ENCODE measurements at regions not wholly inside any gene's neighbourhood (a gene's known extent, or its start where the extent isn't known, plus 50 kb on each side); places are given as distances from the start of the nearest gene placed in this dataset.

DNA sequence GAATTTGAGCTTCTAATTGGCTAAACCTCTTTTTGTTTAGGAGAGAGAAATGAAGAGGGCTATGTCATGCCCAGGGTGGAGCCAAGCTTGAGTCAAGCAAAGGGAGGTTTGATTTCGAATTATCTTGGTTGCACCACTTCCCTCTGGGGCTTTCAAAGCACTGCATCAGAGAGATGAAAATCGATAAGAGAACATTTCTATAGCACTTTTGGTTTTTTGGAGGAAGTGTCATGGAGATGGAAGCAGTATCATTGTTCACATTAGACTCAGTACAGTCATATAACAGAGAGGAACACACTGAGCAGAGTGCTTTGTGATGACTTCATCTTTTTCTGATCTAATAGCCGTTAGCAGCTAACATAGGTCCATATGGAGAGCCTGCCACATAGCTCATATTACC, 120.3 kb upstream of the UXS1 start:
- H3K36me3 ChIP-seq (ENCODE audit: control insufficient read depth, insufficient read depth, low read length), result no peaks in the 10 kb centered on the region

GRCh38 chr2:106311041-106311370, 116.9 kb upstream of the UXS1 start:
- Histone ChIP-seq H3K36me3 (ENCODE audit: control insufficient read depth, insufficient read depth, low read length) (no peaks in the 10 kb centered on the region), H3K27me3 (replicated peaks; ENCODE audit: control insufficient read depth, insufficient read depth, low read length) (no peaks in the 10 kb centered on the region), H3K4me3 (replicated peaks; ENCODE audit: low read depth, low read length) (no peak overlapping the region)
- TF ChIP-seq CTCF (IDR thresholded peaks at IDR 0.05; ENCODE audit: insufficient read depth, low read length, poor library complexity, severe bottlenecking), result no peak
- no peak for DNase-seq (ENCODE audit: extremely low read depth, insufficient read length)

More for the DNA sequence above, 120.3 kb upstream of the UXS1 start:
- H3K27me3 ChIP-seq (replicated peaks; ENCODE audit: control insufficient read depth, insufficient read depth, low read length), result no peaks in the 10 kb centered on the region
- DNase-seq (ENCODE audit: extremely low read depth, insufficient read length), result no peak
- no peak overlapping the region for H3K4me3 ChIP-seq (replicated peaks; ENCODE audit: low read depth, low read length)
- TF ChIP-seq CTCF (IDR thresholded peaks at IDR 0.05; ENCODE audit: insufficient read depth, low read length, poor library complexity, severe bottlenecking), result no peak

GRCh38 chr2:106307860-106308259, 113.8 kb upstream of the UXS1 start:
- H3K27me3 ChIP-seq (replicated peaks; ENCODE audit: control insufficient read depth, insufficient read depth, low read length), result no peaks in the 10 kb centered on the region
- DNase-seq (ENCODE audit: extremely low read depth, insufficient read length), result no peak
- no peak for TF ChIP-seq CTCF (IDR thresholded peaks at IDR 0.05; ENCODE audit: insufficient read depth, low read length, poor library complexity, severe bottlenecking)
- H3K36me3 ChIP-seq (ENCODE audit: control insufficient read depth, insufficient read depth, low read length), result no peaks in the 10 kb centered on the region
- no peak overlapping the region for H3K4me3 ChIP-seq (replicated peaks; ENCODE audit: low read depth, low read length)

- DNase-seq (ENCODE audit: extremely low read depth, insufficient read length), result no peak
- Histone ChIP-seq H3K4me3 (replicated peaks; ENCODE audit: low read depth, low read length) (no peak overlapping the region), H3K27me3 (replicated peaks; ENCODE audit: control insufficient read depth, insufficient read depth, low read length) (no peaks in the 10 kb centered on the region), H3K36me3 (ENCODE audit: control insufficient read depth, insufficient read depth, low read length) (no peaks in the 10 kb centered on the region)
- TF ChIP-seq CTCF (IDR thresholded peaks at IDR 0.05; ENCODE audit: insufficient read depth, low read length, poor library complexity, severe bottlenecking), result no peak
Measured at GRCh38 chr2:106306387-106306786, 112.3 kb upstream of the UXS1 start.

DNA sequence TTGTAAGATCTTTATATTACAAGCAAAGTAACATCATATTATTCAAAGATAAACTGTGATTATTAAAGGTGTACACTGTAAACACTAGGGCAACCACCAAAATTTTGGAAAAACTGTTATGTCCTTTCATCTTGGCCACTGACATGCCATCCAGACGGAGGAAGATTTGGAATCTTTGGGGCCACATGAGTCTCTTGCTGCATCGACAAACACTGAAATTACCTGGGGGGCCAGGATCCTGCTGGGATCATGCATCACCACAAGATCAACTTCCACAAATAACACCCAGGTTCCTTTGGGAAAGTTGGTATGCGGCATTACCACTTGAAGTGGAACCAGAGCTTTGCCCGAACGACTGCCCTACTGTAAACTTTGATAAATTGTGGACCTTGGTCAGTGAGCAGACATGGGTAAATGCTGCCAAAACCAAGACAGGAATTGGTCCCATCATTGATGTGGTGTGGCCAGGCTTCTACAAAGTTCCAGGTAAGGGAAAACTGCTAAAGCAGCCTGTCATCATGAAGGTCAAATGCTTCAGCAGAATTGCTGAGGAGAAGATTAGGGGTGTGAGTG, 110.6 kb upstream of the UXS1 start:
- Histone ChIP-seq H3K27me3 (replicated peaks; ENCODE audit: control insufficient read depth, insufficient read depth, low read length) (no peaks in the 10 kb centered on the region), H3K4me3 (replicated peaks; ENCODE audit: low read depth, low read length) (no peak overlapping the region), H3K36me3 (ENCODE audit: control insufficient read depth, insufficient read depth, low read length) (no peaks in the 10 kb centered on the region)
- no peak for DNase-seq (ENCODE audit: extremely low read depth, insufficient read length)
- TF ChIP-seq CTCF (IDR thresholded peaks at IDR 0.05; ENCODE audit: insufficient read depth, low read length, poor library complexity, severe bottlenecking), result no peak

- TF ChIP-seq CTCF (IDR thresholded peaks at IDR 0.05; ENCODE audit: insufficient read depth, low read length, poor library complexity, severe bottlenecking), result no peak
- H3K27me3 ChIP-seq (replicated peaks; ENCODE audit: control insufficient read depth, insufficient read depth, low read length), result no peaks in the 10 kb centered on the region
- no peak overlapping the region for H3K4me3 ChIP-seq (replicated peaks; ENCODE audit: low read depth, low read length)
- DNase-seq (ENCODE audit: extremely low read depth, insufficient read length), result no peak
- no peaks in the 10 kb centered on the region for H3K36me3 ChIP-seq (ENCODE audit: control insufficient read depth, insufficient read depth, low read length)
Measured at GRCh38 chr2:106299696-106300095, 105.6 kb upstream of the UXS1 start.
